Smooth muscle cell (in vitro differentiated cells): ENCODE measurements at regions not wholly inside any gene's neighbourhood (a gene's known extent, or its start where the extent isn't known, plus 50 kb on each side); places are given as distances from the start of the nearest gene placed in this dataset.

Experiments
- DNase-seq: peaks from one replicate; lab custom pipeline; 2025; ENCODE audit not compliant: unreplicated experiment; lab: John Stamatoyannopoulos, UW
- H2AFZ ChIP-seq: fragments of 200-600 bp; sonication (generic); 2 replicates; pipeline ENCODE4 v1.6.0; 2016; ENCODE audit warnings: antibody characterized with exemption, low read depth, mild to moderate bottlenecking
- H3F3A ChIP-seq: fragments of 200-600 bp; sonication (generic); 2 replicates; pipeline ENCODE4 v1.6.0; 2017; ENCODE audit warnings: antibody characterized with exemption, low read depth
- H3K27ac ChIP-seq: fragments of 200-600 bp; sonication (generic); 2 replicates; pipeline ENCODE4 v1.5.1; 2016; ENCODE audit warnings: low read depth, mild to moderate bottlenecking
- H3K27me3 ChIP-seq: fragments of 200-600 bp; sonication (generic); 2 replicates; pipeline ENCODE4 v1.6.1; 2016; ENCODE audit warnings: low read depth, mild to moderate bottlenecking
- H3K36me3 ChIP-seq: fragments of 200-600 bp; sonication (generic); 2 replicates; pipeline ENCODE4 v1.5.1; 2016; ENCODE audit warnings: low read depth
- H3K4me1 ChIP-seq: fragments of 200-600 bp; sonication (generic); 2 replicates; pipeline ENCODE4 v1.5.1; 2016; ENCODE audit warnings: low read depth
- H3K4me2 ChIP-seq: fragments of 200-600 bp; sonication (generic); 2 replicates; pipeline ENCODE4 v1.6.0; 2016; ENCODE audit warnings: mild to moderate bottlenecking
- H3K4me3 ChIP-seq: fragments of 200-600 bp; sonication (generic); 2 replicates; pipeline ENCODE4 v1.5.1; 2016; ENCODE audit warnings: mild to moderate bottlenecking
- H3K79me2 ChIP-seq: fragments of 200-600 bp; sonication (generic); 2 replicates; pipeline ENCODE4 v1.6.0; 2016; ENCODE audit warnings: low read depth, mild to moderate bottlenecking
- H3K9ac ChIP-seq: fragments of 200-600 bp; sonication (generic); 2 replicates; pipeline ENCODE4 v1.6.0; 2016; ENCODE audit warnings: low read depth
- H3K9me3 ChIP-seq: fragments of 200-600 bp; sonication (generic); replicated peaks from 2 replicates; pipeline ENCODE4 v1.5.1; 2016; ENCODE audit warnings: low read depth
- H4K20me1 ChIP-seq: fragments of 200-600 bp; sonication (generic); 2 replicates; pipeline ENCODE4 v1.6.0; 2016; ENCODE audit warnings: low read depth
- CTCF ChIP-seq: fragments of 200-600 bp; sonication (generic); IDR thresholded peaks from 2 replicates; pipeline ENCODE4 v1.5.1; 2017; ENCODE audit warnings: borderline replicate concordance, mild to moderate bottlenecking, antibody characterized with exemption; ENCODE audit not compliant: insufficient read depth, poor library complexity, severe bottlenecking
- WGBS: methylation state at CpG from one replicate; pipeline ENCODE4 v1.1.7; 2016; ENCODE audit warnings: low lambda C conversion rate; 5-methylcytosine and 5-hydroxymethylcytosine counted together

GRCh38 chr13:75993823-75994222 is 357.7 kb downstream of the LMO7 start:
- Histone ChIP-seq H2AFZ (no peak overlapping the region), H3K27ac (no peak overlapping the region), H3K79me2 (no peaks in the 10 kb centered on the region), H4K20me1 (no peaks in the 10 kb centered on the region), H3K27me3 (no peaks in the 10 kb centered on the region), H3K4me3 (no peak overlapping the region), H3K9ac (no peak overlapping the region), H3K36me3 (no peaks in the 10 kb centered on the region), H3K4me1 (no peaks in the 10 kb centered on the region), H3F3A (no peaks in the 10 kb centered on the region), H3K9me3 (no peaks in the 10 kb centered on the region), H3K4me2 (no peak overlapping the region)
- no peak for DNase-seq
- WGBS = 94% methylated on average over 8 of the region's 8 CpGs
- no peak for TF ChIP-seq CTCF

GRCh38 chr13:75993241-75993640 is 357.1 kb downstream of the LMO7 start:
- H3K27ac ChIP-seq = no peak overlapping the region
- WGBS = 71% methylated on average over 3 of the region's 3 CpGs

GRCh38 chr13:75986818-75987217 is 350.7 kb downstream of the LMO7 start:
- Histone ChIP-seq H3K4me3 (no peak overlapping the region), H3K27ac (no peak overlapping the region), H3K9ac (no peak overlapping the region), H3K9me3 (no peaks in the 10 kb centered on the region), H3K27me3 (no peaks in the 10 kb centered on the region), H4K20me1 (no peaks in the 10 kb centered on the region), H3K4me1 (no peaks in the 10 kb centered on the region), H3K79me2 (no peaks in the 10 kb centered on the region), H3K4me2 (no peak overlapping the region), H2AFZ (no peak overlapping the region), H3F3A (no peaks in the 10 kb centered on the region), H3K36me3 (no peaks in the 10 kb centered on the region)
- WGBS = 52% methylated on average over 1 of the region's 1 CpG
- no peak for DNase-seq
- TF ChIP-seq CTCF = no peak

More at GRCh38 chr13:75993241-75993640, 357.1 kb downstream of the LMO7 start:
- Histone ChIP-seq H3K4me1 (no peaks in the 10 kb centered on the region), H3K9ac (no peak overlapping the region), H3K9me3 (no peaks in the 10 kb centered on the region), H3K79me2 (no peaks in the 10 kb centered on the region), H3K36me3 (no peaks in the 10 kb centered on the region), H2AFZ (no peak overlapping the region), H3K27me3 (no peaks in the 10 kb centered on the region), H3F3A (no peaks in the 10 kb centered on the region), H3K4me3 (no peak overlapping the region), H4K20me1 (no peaks in the 10 kb centered on the region), H3K4me2 (no peak overlapping the region)
- TF ChIP-seq CTCF = no peak
- no peak for DNase-seq

GRCh38 chr13:75985132-75985531 is 349.0 kb downstream of the LMO7 start:
- Histone ChIP-seq H3K36me3 (no peaks in the 10 kb centered on the region), H3K9ac (no peak overlapping the region), H3K4me3 (no peak overlapping the region), H3K27me3 (no peaks in the 10 kb centered on the region), H3K27ac (no peak overlapping the region), H2AFZ (no peak overlapping the region), H3K4me1 (no peaks in the 10 kb centered on the region), H4K20me1 (no peaks in the 10 kb centered on the region), H3K9me3 (no peaks in the 10 kb centered on the region), H3K79me2 (no peaks in the 10 kb centered on the region), H3K4me2 (no peak overlapping the region), H3F3A (no peaks in the 10 kb centered on the region)
- no peak for TF ChIP-seq CTCF
- DNase-seq = no peak
- WGBS = 33% methylated on average over 1 of the region's 1 CpG
